ENCODE measurements at regions not wholly inside any gene's neighbourhood (a gene's known extent, or its start where the extent isn't known, plus 50 kb on each side); places are given as distances from the start of the nearest gene placed in this dataset.
A peak's percentile ranks its signal among the peaks of the same experiment; 100 is the strongest.

DNA sequence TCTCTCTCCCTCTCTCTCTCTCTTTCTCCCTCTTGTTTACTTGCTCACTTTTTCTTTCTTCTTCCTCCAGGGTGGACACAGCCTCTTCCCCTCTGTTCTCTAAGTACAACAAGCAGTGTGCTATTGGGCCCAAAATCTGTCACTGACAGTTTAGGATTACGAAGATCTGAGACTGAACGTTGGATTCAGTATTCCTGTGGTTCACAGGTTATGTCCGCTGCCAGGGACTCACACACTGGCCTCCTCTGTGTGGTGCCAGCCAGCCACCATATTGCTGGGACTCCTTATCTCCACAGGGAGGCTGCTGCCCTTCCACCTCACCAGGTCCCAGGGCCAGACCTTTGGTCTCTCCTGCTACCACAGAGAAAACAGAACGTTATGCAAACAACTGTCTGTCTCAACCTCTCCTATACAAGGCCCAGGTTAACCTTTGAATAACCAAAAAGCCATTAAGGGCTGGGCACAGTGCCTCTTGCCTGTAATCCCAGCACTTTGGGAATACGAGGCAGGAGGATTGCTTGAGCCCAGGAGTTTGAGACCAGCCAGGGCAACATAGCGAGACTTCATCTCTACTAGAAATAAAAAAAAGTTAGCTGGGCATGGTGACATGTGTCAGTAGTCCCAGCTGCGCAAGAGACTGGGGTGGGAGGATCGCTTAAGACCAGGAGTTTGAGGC is 171.9 kb upstream of the RAB4A start (continued):
- 0 out of 2 replicates have a peak, but pooled peaks have one; percentile 39 for TF ChIP-seq ZNF639 (CRISPR knock-in tag; conservative IDR thresholded peaks at IDR 0.05)
- TF ChIP-seq, protein P1, sequence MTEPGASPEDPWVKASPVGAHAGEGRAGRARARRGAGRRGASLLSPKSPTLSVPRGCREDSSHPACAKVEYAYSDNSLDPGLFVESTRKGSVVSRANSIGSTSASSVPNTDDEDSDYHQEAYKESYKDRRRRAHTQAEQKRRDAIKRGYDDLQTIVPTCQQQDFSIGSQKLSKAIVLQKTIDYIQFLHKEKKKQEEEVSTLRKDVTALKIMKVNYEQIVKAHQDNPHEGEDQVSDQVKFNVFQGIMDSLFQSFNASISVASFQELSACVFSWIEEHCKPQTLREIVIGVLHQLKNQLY (CRISPR knock-in tag; IDR thresholded peaks at IDR 0.05): peak; percentile 81
- TF ChIP-seq ELF4 (CRISPR knock-in tag; IDR thresholded peaks at IDR 0.05; ENCODE audit: borderline replicate concordance): no peak
- TF ChIP-seq, protein P2, sequence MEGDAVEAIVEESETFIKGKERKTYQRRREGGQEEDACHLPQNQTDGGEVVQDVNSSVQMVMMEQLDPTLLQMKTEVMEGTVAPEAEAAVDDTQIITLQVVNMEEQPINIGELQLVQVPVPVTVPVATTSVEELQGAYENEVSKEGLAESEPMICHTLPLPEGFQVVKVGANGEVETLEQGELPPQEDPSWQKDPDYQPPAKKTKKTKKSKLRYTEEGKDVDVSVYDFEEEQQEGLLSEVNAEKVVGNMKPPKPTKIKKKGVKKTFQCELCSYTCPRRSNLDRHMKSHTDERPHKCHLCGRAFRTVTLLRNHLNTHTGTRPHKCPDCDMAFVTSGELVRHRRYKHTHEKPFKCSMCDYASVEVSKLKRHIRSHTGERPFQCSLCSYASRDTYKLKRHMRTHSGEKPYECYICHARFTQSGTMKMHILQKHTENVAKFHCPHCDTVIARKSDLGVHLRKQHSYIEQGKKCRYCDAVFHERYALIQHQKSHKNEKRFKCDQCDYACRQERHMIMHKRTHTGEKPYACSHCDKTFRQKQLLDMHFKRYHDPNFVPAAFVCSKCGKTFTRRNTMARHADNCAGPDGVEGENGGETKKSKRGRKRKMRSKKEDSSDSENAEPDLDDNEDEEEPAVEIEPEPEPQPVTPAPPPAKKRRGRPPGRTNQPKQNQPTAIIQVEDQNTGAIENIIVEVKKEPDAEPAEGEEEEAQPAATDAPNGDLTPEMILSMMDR (CRISPR knock-in tag; IDR thresholded peaks at IDR 0.05): peak; percentile 50
- TF ChIP-seq ARHGAP35 (CRISPR knock-in tag; IDR thresholded peaks at IDR 0.05; ENCODE audit: borderline replicate concordance): no peak
- no peak for TF ChIP-seq SRY (CRISPR knock-in tag; IDR thresholded peaks at IDR 0.05)
- peak; percentile 85 for TF ChIP-seq GFI1 (CRISPR knock-in tag; IDR thresholded peaks at IDR 0.05; ENCODE audit: borderline replicate concordance)
- peak; percentile 32; the same call in 1 of the 2 replicates for TF ChIP-seq ZNF766 (CRISPR knock-in tag; IDR thresholded peaks at IDR 0.05; ENCODE audit: borderline replicate concordance)
- TF ChIP-seq, protein P3, sequence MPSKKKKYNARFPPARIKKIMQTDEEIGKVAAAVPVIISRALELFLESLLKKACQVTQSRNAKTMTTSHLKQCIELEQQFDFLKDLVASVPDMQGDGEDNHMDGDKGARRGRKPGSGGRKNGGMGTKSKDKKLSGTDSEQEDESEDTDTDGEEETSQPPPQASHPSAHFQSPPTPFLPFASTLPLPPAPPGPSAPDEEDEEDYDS (CRISPR knock-in tag; IDR thresholded peaks at IDR 0.05): peak; percentile 45; the same call in 1 of the 2 replicates
- no peak for TF ChIP-seq ZNF10 (CRISPR knock-in tag; IDR thresholded peaks at IDR 0.05; ENCODE audit: borderline replicate concordance, low read depth)
- peak; percentile 61; the same call in 1 of the 2 replicates for TF ChIP-seq NFKB2 (CRISPR knock-in tag; IDR thresholded peaks at IDR 0.05; ENCODE audit: borderline replicate concordance)
- TF ChIP-seq, protein P4, sequence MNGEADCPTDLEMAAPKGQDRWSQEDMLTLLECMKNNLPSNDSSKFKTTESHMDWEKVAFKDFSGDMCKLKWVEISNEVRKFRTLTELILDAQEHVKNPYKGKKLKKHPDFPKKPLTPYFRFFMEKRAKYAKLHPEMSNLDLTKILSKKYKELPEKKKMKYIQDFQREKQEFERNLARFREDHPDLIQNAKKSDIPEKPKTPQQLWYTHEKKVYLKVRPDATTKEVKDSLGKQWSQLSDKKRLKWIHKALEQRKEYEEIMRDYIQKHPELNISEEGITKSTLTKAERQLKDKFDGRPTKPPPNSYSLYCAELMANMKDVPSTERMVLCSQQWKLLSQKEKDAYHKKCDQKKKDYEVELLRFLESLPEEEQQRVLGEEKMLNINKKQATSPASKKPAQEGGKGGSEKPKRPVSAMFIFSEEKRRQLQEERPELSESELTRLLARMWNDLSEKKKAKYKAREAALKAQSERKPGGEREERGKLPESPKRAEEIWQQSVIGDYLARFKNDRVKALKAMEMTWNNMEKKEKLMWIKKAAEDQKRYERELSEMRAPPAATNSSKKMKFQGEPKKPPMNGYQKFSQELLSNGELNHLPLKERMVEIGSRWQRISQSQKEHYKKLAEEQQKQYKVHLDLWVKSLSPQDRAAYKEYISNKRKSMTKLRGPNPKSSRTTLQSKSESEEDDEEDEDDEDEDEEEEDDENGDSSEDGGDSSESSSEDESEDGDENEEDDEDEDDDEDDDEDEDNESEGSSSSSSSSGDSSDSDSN (CRISPR knock-in tag; IDR thresholded peaks at IDR 0.05): peak; percentile 64
- no peak for TF ChIP-seq ZNF383 (CRISPR knock-in tag; IDR thresholded peaks at IDR 0.05; ENCODE audit: borderline replicate concordance)
- no peak for TF ChIP-seq ZNF772 (CRISPR knock-in tag; IDR thresholded peaks at IDR 0.05)
- no peak for TF ChIP-seq E2F1 (CRISPR knock-in tag; IDR thresholded peaks at IDR 0.05)
- TF ChIP-seq, protein P5, sequence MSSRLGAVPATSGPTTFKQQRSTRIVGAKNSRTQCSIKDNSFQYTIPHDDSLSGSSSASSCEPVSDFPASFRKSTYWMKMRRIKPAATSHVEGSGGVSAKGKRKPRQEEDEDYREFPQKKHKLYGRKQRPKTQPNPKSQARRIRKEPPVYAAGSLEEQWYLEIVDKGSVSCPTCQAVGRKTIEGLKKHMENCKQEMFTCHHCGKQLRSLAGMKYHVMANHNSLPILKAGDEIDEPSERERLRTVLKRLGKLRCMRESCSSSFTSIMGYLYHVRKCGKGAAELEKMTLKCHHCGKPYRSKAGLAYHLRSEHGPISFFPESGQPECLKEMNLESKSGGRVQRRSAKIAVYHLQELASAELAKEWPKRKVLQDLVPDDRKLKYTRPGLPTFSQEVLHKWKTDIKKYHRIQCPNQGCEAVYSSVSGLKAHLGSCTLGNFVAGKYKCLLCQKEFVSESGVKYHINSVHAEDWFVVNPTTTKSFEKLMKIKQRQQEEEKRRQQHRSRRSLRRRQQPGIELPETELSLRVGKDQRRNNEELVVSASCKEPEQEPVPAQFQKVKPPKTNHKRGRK (CRISPR knock-in tag; IDR thresholded peaks at IDR 0.05): no peak
- no peak for TF ChIP-seq RAD51 (IDR thresholded peaks at IDR 0.05; ENCODE audit: borderline replicate concordance)
- no peak; the same call in 1 of the 2 replicates for TF ChIP-seq E2F2 (CRISPR knock-in tag; IDR thresholded peaks at IDR 0.05; ENCODE audit: borderline replicate concordance)

Measured in HepG2 (cell line).